ENCODE measurements at regions not wholly inside any gene's neighbourhood (a gene's known extent, or its start where the extent isn't known, plus 50 kb on each side); places are given as distances from the start of the nearest gene placed in this dataset.

- no peak for DNase-seq
Observed at GRCh38 chr9:10674586-10674985, 61.8 kb upstream of the PTPRD start.

GRCh38 chr9:10678010-10678409 lies 65.2 kb upstream of the PTPRD start:
- DNase-seq, result no peak

GRCh38 chr9:10678790-10679189 lies 66.0 kb upstream of the PTPRD start:
- DNase-seq, result no peak

GRCh38 chr9:10686943-10687342 lies 74.1 kb upstream of the PTPRD start:
- DNase-seq, result no peak

- no peak for DNase-seq
Observed at GRCh38 chr9:10690546-10690945, 77.7 kb upstream of the PTPRD start.

- DNase-seq, result no peak
Observed at GRCh38 chr9:10697044-10697443, 84.2 kb upstream of the PTPRD start.

GRCh38 chr9:10700291-10700690 lies 87.5 kb upstream of the PTPRD start:
- no peak for DNase-seq

- DNase-seq, result no peak
Observed at GRCh38 chr9:10700915-10701314, 88.1 kb upstream of the PTPRD start.

GRCh38 chr9:10701906-10702305 lies 89.1 kb upstream of the PTPRD start:
- DNase-seq, result peak; percentile 87 to 94

GRCh38 chr9:10703139-10703538 lies 90.3 kb upstream of the PTPRD start:
- DNase-seq, result no peak

- no peak for DNase-seq
Observed at GRCh38 chr9:10704720-10705119, 91.9 kb upstream of the PTPRD start.

- DNase-seq, result no peak
Observed at GRCh38 chr9:10705383-10705782, 92.6 kb upstream of the PTPRD start.

- DNase-seq, result no peak
Observed at GRCh38 chr9:10706788-10707187, 94.0 kb upstream of the PTPRD start.

- peak in 1 of 2 experiments; percentile 55 for DNase-seq
Observed at GRCh38 chr9:10721301-10721700, 108.5 kb upstream of the PTPRD start.

GRCh38 chr9:10729213-10729612 lies 116.4 kb upstream of the PTPRD start:
- no peak for DNase-seq

- DNase-seq, result peak in 1 of 2 experiments; percentile 6
Observed at GRCh38 chr9:10744669-10745068, 131.9 kb upstream of the PTPRD start.

- DNase-seq, result peak in 1 of 2 experiments; percentile 1
Observed at GRCh38 chr9:10753474-10753873, 140.7 kb upstream of the PTPRD start.

GRCh38 chr9:10764481-10764880 lies 151.7 kb upstream of the PTPRD start:
- peak in 1 of 2 experiments; percentile 1 for DNase-seq

- peak; percentile 76 to 86 for DNase-seq
Observed at GRCh38 chr9:10773136-10773535, 160.3 kb upstream of the PTPRD start.

- DNase-seq, result peak; percentile 85 to 96
Observed at GRCh38 chr9:10774051-10774450, 161.2 kb upstream of the PTPRD start.

- DNase-seq, result no peak
Observed at GRCh38 chr9:10785255-10785654, 172.5 kb upstream of the PTPRD start.

GRCh38 chr9:10793306-10793705 lies 180.5 kb upstream of the PTPRD start:
- no peak for DNase-seq

GRCh38 chr9:10804486-10804885 lies 191.7 kb upstream of the PTPRD start:
- DNase-seq, result no peak

- DNase-seq, result no peak
Observed at GRCh38 chr9:10806868-10807267, 194.1 kb upstream of the PTPRD start.

- DNase-seq, result no peak
Observed at GRCh38 chr9:10818206-10818605, 205.4 kb upstream of the PTPRD start.

Measured in NCI-H524 (cell line).